Neuronal stem cell (in vitro differentiated cells): ENCODE measurements at regions not wholly inside any gene's neighbourhood (a gene's known extent, or its start where the extent isn't known, plus 50 kb on each side); places are given as distances from the start of the nearest gene placed in this dataset.

Experiments used
- DNase-seq: peaks from one replicate; pipeline ENCODE4 v3.0.0-alpha.2; 2013; ENCODE audit warnings: low spot score
- H2AFZ ChIP-seq: one replicate; pipeline ENCODE4 v1.6.1; 2013; ENCODE audit warnings: mild to moderate bottlenecking, low read length, inconsistent platforms
- H2AK5ac ChIP-seq: 2 replicates; pipeline ENCODE4 v1.6.1; 2013; ENCODE audit warnings: low read depth, mild to moderate bottlenecking, inconsistent platforms, low read length, moderate library complexity, mixed read lengths
- H2BK120ac ChIP-seq: 2 replicates; pipeline ENCODE4 v1.6.1; 2013; ENCODE audit warnings: low read depth, mild to moderate bottlenecking, inconsistent platforms, low read length, moderate library complexity, mixed read lengths
- H2BK12ac ChIP-seq: one replicate; pipeline ENCODE4 v1.6.1; 2013; ENCODE audit warnings: low read length, inconsistent platforms
- H2BK15ac ChIP-seq: 2 replicates; pipeline ENCODE4 v1.6.1; 2013; ENCODE audit warnings: mild to moderate bottlenecking, low read length, inconsistent platforms, mixed read lengths
- H2BK5ac ChIP-seq: one replicate; pipeline ENCODE4 v1.6.1; 2013; ENCODE audit warnings: inconsistent platforms, mild to moderate bottlenecking, low read length, moderate library complexity
- H3K14ac ChIP-seq: one replicate; pipeline ENCODE4 v1.6.1; 2013; ENCODE audit warnings: low read length, inconsistent platforms
- H3K18ac ChIP-seq: 2 replicates; pipeline ENCODE4 v1.6.1; 2013; ENCODE audit warnings: low read length, inconsistent platforms
- H3K23ac ChIP-seq: 2 replicates; pipeline ENCODE4 v1.6.1; 2013; ENCODE audit warnings: low read depth, mild to moderate bottlenecking, mixed read lengths, low read length, inconsistent platforms; ENCODE audit not compliant: poor library complexity
- H3K27ac ChIP-seq: replicated peaks from 3 replicates; pipeline ENCODE4 v1.5.1; 2013; ENCODE audit warnings: low read length, inconsistent platforms
- H3K27me3 ChIP-seq, 3 experiments: 2 replicates each; pipeline ENCODE4 v1.6.1; 2013; ENCODE audit warnings: low read length in 3 of 3, mild to moderate bottlenecking in 2 of 3, inconsistent platforms in 1 of 3, low read depth in 1 of 3, mixed read lengths in 1 of 3, moderate library complexity in 1 of 3; ENCODE audit not compliant: control insufficient read depth in 3 of 3, insufficient read depth in 3 of 3
- H3K36me3 ChIP-seq, 2 donors: replicated peaks in 1 of 2; 2 replicates each; pipeline ENCODE4 v1.6.1; 2013; ENCODE audit warnings: low read length in 2 of 2; ENCODE audit not compliant: control insufficient read depth in 2 of 2, insufficient read depth in 2 of 2
- H3K4ac ChIP-seq: 2 replicates; pipeline ENCODE4 v1.6.1; 2013; ENCODE audit warnings: inconsistent platforms, mild to moderate bottlenecking, low read length, moderate library complexity
- H3K4me1 ChIP-seq, 2 donors: 1 replicate in 1 of 2; 2 replicates in 1 of 2; pipeline ENCODE4 v1.6.1; 2013; ENCODE audit warnings: low read length in 2 of 2, low read depth in 1 of 2; ENCODE audit not compliant: control insufficient read depth in 2 of 2, insufficient read depth in 1 of 2
- H3K4me2 ChIP-seq: one replicate; pipeline ENCODE4 v1.6.1; 2013; ENCODE audit warnings: mild to moderate bottlenecking, low read length, inconsistent platforms; ENCODE audit not compliant: insufficient read depth, poor library complexity, severe bottlenecking
- H3K4me3 ChIP-seq, 2 donors: 2 replicates each; pipeline ENCODE4 v1.5.1; 2013; ENCODE audit warnings: low read length in 2 of 2, mild to moderate bottlenecking in 2 of 2, inconsistent platforms in 1 of 2, moderate library complexity in 1 of 2
- H3K79me1 ChIP-seq: one replicate; pipeline ENCODE4 v1.6.1; 2013; ENCODE audit warnings: low read depth, mild to moderate bottlenecking, inconsistent platforms, low read length, moderate library complexity
- H3K9ac ChIP-seq: one replicate; pipeline ENCODE4 v1.6.1; 2013; ENCODE audit warnings: mild to moderate bottlenecking, low read depth, low read length, inconsistent platforms; ENCODE audit not compliant: poor library complexity
- H3K9me3 ChIP-seq, 2 donors: replicated peaks in 1 of 2; 2 replicates each; pipeline versions ENCODE3 to v1.6.1; 2013; ENCODE audit warnings: low read length in 2 of 2, mild to moderate bottlenecking in 2 of 2, inconsistent platforms in 1 of 2, low read depth in 1 of 2, mixed read lengths in 1 of 2, moderate library complexity in 1 of 2; ENCODE audit not compliant: control insufficient read depth in 2 of 2, insufficient read depth in 1 of 2
- H4K8ac ChIP-seq: one replicate; pipeline ENCODE4 v1.6.1; 2013; ENCODE audit warnings: low read depth, mild to moderate bottlenecking, inconsistent platforms, low read length, moderate library complexity
- H4K91ac ChIP-seq: one replicate; pipeline ENCODE4 v1.6.1; 2013; ENCODE audit warnings: low read length, low read depth, mild to moderate bottlenecking, inconsistent platforms; ENCODE audit not compliant: poor library complexity
- WGBS, 2 donors: extraction: QIAGEN DNeasy Blood & Tissue Kit; methylation state at CpG; one replicate each; pipeline ENCODE4 v1.1.7; 2013; ENCODE audit warnings: missing lambda C conversion rate in 2 of 2, mixed read lengths in 1 of 2; ENCODE audit not compliant: insufficient read length in 2 of 2, insufficient replicate concordance in 1 of 2; ENCODE audit errors: extremely low coverage in 2 of 2; 5-methylcytosine and 5-hydroxymethylcytosine counted together

DNA sequence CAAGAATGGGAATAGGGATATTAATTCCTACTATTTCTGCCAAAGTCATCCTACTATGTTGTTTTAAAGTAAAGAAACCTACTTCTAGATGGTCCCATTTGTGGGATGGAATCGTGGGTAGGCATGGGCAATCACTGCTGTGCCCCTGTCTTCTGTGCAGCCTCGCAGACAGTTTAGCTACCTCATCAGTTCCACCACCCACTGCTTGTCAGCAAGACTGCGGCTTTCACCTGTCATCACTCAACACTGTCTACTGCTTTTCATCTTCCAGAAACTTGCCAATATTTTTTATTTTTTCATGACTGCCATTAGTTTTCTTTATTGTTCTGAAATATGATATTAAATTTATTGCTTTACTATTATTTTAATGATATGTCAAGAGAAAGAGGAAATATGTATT, 368.1 kb upstream of the KYNU start:
- no CpG with 5 or more reads among the region's 3 CpGs for WGBS, 2 donors
- no peaks in the 10 kb centered on the region for H3K27me3 ChIP-seq
- no peak overlapping the region for H4K91ac ChIP-seq
- no peaks in the 10 kb centered on the region for H3K79me1 ChIP-seq
- H3K4me1 ChIP-seq, result no peaks in the 10 kb centered on the region
- H3K23ac ChIP-seq, result no peak overlapping the region
- no peak overlapping the region for H2BK12ac ChIP-seq
- no peak overlapping the region for H2AFZ ChIP-seq
- no peak overlapping the region for H3K4me2 ChIP-seq
- H2BK15ac ChIP-seq, result no peak overlapping the region
- DNase-seq, result no peak
- no peak overlapping the region for H2BK120ac ChIP-seq
- no peaks in the 10 kb centered on the region for H3K36me3 ChIP-seq
- H3K9me3 ChIP-seq, result no peaks in the 10 kb centered on the region
- H3K9ac ChIP-seq, result no peak overlapping the region
- no peak overlapping the region for H4K8ac ChIP-seq
- no peak overlapping the region for H3K14ac ChIP-seq
- no peak overlapping the region for H3K4ac ChIP-seq
- no peak overlapping the region for H3K27ac ChIP-seq
- H2BK5ac ChIP-seq, result no peak overlapping the region
- H3K4me3 ChIP-seq, result no peak overlapping the region
- H3K18ac ChIP-seq, result no peak overlapping the region
- no peak overlapping the region for H2AK5ac ChIP-seq

DNA sequence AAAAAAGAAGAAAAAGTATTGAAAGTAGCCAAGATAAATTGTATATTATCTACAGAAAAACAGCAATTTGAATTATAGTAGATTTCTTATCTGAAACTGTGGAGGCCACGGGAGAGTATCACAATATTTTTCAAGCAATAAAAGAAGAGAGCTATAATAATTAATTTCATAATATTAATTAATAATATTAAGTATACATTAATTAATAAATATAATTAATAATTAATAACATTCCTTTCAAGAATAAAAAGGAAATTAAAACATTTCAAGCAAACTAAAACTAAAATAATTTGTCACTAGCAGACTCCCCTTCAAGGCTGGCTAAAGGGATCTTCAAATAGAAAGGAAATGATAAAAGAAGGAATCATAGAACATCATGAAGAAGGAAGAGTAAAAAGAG, 372.7 kb upstream of the KYNU start:
- H2BK12ac ChIP-seq, result no peak overlapping the region
- H3K23ac ChIP-seq, result no peak overlapping the region
- H3K36me3 ChIP-seq, result no peaks in the 10 kb centered on the region
- H2BK15ac ChIP-seq, result no peak overlapping the region
- no peaks in the 10 kb centered on the region for H3K79me1 ChIP-seq
- no peak overlapping the region for H3K18ac ChIP-seq
- no peak overlapping the region for H3K9ac ChIP-seq
- no peak overlapping the region for H2AFZ ChIP-seq
- H4K91ac ChIP-seq, result no peak overlapping the region
- no peak overlapping the region for H3K4me3 ChIP-seq
- no peak overlapping the region for H3K27ac ChIP-seq
- H3K4ac ChIP-seq, result no peak overlapping the region
- H2BK120ac ChIP-seq, result no peak overlapping the region
- H3K14ac ChIP-seq, result no peak overlapping the region
- no peaks in the 10 kb centered on the region for H3K9me3 ChIP-seq
- DNase-seq, result no peak
- H3K27me3 ChIP-seq, result no peaks in the 10 kb centered on the region
- no peaks in the 10 kb centered on the region for H3K4me1 ChIP-seq
- H3K4me2 ChIP-seq, result no peak overlapping the region
- H2AK5ac ChIP-seq, result no peak overlapping the region
- no peak overlapping the region for H2BK5ac ChIP-seq
- H4K8ac ChIP-seq, result no peak overlapping the region
- no CpG with 5 or more reads among the region's 1 CpG for WGBS, 2 donors

DNA sequence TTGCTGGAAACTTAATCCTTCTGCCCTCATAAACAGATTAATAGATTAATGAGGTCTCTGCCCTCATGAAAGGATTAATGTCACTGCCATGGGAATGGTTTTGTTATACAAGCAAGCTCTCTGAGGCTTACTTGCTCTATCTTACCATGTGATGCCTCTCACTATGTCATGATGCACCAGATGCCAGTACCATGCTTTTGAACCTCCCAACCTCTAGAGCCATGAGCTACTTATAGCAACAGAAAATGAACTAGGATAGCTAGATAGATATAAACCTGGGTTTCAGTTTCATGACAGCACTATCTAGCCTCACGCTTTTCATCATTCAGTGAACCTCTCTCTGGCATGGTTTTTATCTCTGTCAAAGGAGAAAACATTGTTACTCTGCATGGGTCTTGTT, 371.6 kb upstream of the LRP1B start:
- Histone ChIP-seq H3K4me3 (no peak overlapping the region), H3K9ac (no peak overlapping the region), H2AK5ac (no peak overlapping the region), H2BK12ac (no peak overlapping the region), H4K8ac (no peak overlapping the region), H3K4me1 (no peaks in the 10 kb centered on the region), H3K27ac (no peak overlapping the region), H3K36me3 (no peaks in the 10 kb centered on the region), H3K9me3 (no peaks in the 10 kb centered on the region), H3K4ac (no peak overlapping the region), H3K23ac (no peak overlapping the region), H2BK120ac (no peak overlapping the region), H2BK5ac (no peak overlapping the region), H3K79me1 (no peaks in the 10 kb centered on the region), H4K91ac (no peak overlapping the region), H3K14ac (no peak overlapping the region), H2BK15ac (no peak overlapping the region), H3K18ac (no peak overlapping the region), H2AFZ (no peak overlapping the region), H3K27me3 (no peaks in the 10 kb centered on the region), H3K4me2 (no peak overlapping the region)
- WGBS, 2 donors, result no CpG with 5 or more reads among the region's 1 CpG
- no peak for DNase-seq

DNA sequence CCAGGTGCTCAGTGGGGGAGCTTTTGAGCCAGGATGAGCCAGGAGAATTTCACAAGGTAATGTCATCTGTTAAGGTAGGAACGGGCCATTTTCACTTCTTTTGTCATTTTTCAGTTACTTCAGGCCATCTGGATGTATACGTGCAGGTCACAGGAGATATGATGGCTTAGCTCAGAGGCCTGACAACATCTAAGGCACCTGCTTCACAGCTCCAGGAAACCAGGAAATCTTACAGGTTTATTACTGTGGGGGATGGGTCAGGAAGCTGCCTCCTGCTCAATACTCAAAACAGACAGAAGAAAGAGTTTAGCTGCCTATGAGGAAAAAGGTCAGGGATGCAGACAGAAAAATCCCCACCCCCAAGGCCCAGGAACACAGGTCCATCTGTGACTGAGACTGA, 364.3 kb upstream of the LRP1B start:
- H2BK15ac ChIP-seq, result no peak overlapping the region
- H4K8ac ChIP-seq, result no peak overlapping the region
- H3K27me3 ChIP-seq, result no peaks in the 10 kb centered on the region
- WGBS, 2 donors, result no CpG with 5 or more reads among the region's 2 CpGs
- H2BK5ac ChIP-seq, result no peak overlapping the region
- no peak overlapping the region for H4K91ac ChIP-seq
- H3K4me3 ChIP-seq, result no peak overlapping the region
- no peak overlapping the region for H3K9ac ChIP-seq
- H3K23ac ChIP-seq, result no peak overlapping the region
- H2BK120ac ChIP-seq, result no peak overlapping the region
- no peak overlapping the region for H3K18ac ChIP-seq
- H3K27ac ChIP-seq, result no peak overlapping the region
- DNase-seq, result no peak
- no peak overlapping the region for H3K4ac ChIP-seq
- H3K14ac ChIP-seq, result no peak overlapping the region
- no peak overlapping the region for H2BK12ac ChIP-seq
- no peaks in the 10 kb centered on the region for H3K9me3 ChIP-seq
- no peaks in the 10 kb centered on the region for H3K79me1 ChIP-seq
- H3K4me1 ChIP-seq, result no peaks in the 10 kb centered on the region
- H3K36me3 ChIP-seq, result no peaks in the 10 kb centered on the region
- no peak overlapping the region for H3K4me2 ChIP-seq
- no peak overlapping the region for H2AK5ac ChIP-seq
- no peak overlapping the region for H2AFZ ChIP-seq
